ENCODE measurements at regions not wholly inside any gene's neighbourhood (a gene's known extent, or its start where the extent isn't known, plus 50 kb on each side); places are given as distances from the start of the nearest gene placed in this dataset.

DNA sequence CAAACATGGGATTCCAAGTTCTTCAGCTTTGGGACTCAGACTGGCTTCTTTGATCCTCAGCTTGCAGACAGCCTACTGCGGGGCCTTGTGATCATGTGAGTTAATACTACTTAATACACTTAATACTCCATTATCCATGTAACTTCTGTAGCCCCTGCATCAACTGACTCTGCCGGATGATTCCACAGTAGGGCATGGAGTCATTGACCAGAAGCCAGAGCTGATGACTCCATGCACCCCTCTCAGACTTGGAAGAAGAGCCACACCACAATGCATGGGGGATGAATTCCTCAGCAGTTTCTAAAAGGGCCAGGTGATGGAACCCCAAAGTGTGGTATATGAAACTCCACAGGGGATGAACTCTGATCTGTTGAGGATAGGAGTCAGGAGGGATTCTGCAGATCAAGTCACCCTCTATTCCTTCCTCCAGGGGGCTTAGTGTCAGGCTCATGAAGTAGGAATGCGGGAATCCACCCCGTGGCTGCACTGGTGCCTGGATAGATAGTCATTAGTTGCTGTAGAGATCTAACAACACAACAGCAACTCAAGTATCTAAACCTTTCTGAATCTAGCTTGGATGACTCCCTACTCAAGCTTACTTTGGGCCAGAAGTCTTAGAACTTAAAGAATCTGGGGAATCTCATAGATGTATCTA is 70.2 kb downstream of the GPR6 start:
- no peak overlapping the region for H2AFZ ChIP-seq
- ChIA-PET CTCF (no interaction called here), POLR2A (ENCODE audit: unreplicated experiment) (interaction anchor here (0.5 kb wide), 1 partner anchor 444 kb away, joined by 6 read pairs; no protein-coding TSS in a partner anchor)
- H4K20me1 ChIP-seq (ENCODE audit: insufficient read depth) = no peaks in the 10 kb centered on the region
- H3K36me3 ChIP-seq (ENCODE audit: low read depth) = no peaks in the 10 kb centered on the region
- peaks cover 25% of the 10 kb centered on the region for H3K27me3 ChIP-seq (ENCODE audit: insufficient read depth, low read depth)
- no peak overlapping the region for H3K4me3 ChIP-seq
- no peak overlapping the region for H3K4me2 ChIP-seq
- H3K27ac ChIP-seq = no peak overlapping the region
- H3K79me2 ChIP-seq (ENCODE audit: low read depth) = no peaks in the 10 kb centered on the region
- no peaks in the 10 kb centered on the region for H3K9me3 ChIP-seq (ENCODE audit: insufficient read depth, low read depth)
- H3K4me1 ChIP-seq (replicated peaks; ENCODE audit: insufficient read depth) = no peaks in the 10 kb centered on the region
- no peaks in the 10 kb centered on the region for H3F3A ChIP-seq (ENCODE audit: insufficient read depth, low read depth)
- intact Hi-C loops (cut with micrococcal nuclease; ENCODE audit: unreplicated experiment) = no loop called here
- TF ChIP-seq EZH2 (IDR thresholded peaks at IDR 0.05; ENCODE audit: low read depth) = no peak
- TF ChIP-seq, protein P1, sequence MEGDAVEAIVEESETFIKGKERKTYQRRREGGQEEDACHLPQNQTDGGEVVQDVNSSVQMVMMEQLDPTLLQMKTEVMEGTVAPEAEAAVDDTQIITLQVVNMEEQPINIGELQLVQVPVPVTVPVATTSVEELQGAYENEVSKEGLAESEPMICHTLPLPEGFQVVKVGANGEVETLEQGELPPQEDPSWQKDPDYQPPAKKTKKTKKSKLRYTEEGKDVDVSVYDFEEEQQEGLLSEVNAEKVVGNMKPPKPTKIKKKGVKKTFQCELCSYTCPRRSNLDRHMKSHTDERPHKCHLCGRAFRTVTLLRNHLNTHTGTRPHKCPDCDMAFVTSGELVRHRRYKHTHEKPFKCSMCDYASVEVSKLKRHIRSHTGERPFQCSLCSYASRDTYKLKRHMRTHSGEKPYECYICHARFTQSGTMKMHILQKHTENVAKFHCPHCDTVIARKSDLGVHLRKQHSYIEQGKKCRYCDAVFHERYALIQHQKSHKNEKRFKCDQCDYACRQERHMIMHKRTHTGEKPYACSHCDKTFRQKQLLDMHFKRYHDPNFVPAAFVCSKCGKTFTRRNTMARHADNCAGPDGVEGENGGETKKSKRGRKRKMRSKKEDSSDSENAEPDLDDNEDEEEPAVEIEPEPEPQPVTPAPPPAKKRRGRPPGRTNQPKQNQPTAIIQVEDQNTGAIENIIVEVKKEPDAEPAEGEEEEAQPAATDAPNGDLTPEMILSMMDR (conservative IDR thresholded peaks at IDR 0.05) = no peak
- peak in 1 of 2 experiments; percentile 28 for DNase-seq
- no peaks in the 10 kb centered on the region for H3K9me2 ChIP-seq (ENCODE audit: insufficient read depth)
- no TSS peak for BruUV-seq (replicated peaks)

DNA sequence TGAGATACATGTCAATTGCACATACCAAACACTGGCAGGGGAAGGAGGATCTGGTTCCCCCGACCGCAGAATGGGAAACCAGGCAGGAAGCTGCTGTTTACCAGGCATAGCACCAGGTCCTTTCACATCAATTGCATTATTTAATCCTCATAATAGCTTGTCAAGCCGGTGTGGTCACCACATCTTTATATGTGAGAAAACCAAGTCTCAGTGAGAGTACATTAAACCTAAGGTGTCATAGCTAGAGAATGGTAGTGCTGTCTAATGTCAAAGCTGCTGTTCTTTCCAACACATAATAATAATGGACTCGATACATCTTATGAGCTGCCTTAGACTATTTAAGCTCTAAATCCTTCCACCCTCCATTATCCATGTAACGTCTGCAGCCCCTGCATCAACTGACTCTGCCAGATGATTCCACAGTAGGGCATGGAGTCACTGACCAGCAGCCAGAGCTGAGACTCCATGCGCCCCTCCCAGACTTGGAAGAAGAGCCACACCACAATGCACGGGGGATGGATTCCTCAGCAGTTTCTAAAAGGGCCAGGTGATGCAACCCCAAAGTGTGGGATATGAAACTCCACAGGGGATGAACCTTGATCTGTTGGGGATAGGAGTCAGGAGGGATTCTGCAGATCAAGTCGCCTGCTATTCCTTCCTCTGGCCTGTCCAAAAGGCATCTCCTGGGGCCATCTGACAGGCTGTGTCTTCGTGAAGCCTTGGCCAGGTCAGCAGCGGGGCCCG is 71.8 kb downstream of the GPR6 start:
- H3K9me2 ChIP-seq (ENCODE audit: insufficient read depth) = no peaks in the 10 kb centered on the region
- peak in 1 of 2 experiments; percentile 17 for DNase-seq
- H3K36me3 ChIP-seq (ENCODE audit: low read depth) = no peaks in the 10 kb centered on the region
- H3K79me2 ChIP-seq (ENCODE audit: low read depth) = no peaks in the 10 kb centered on the region
- no peak overlapping the region for H2AFZ ChIP-seq
- no peak for TF ChIP-seq EZH2 (IDR thresholded peaks at IDR 0.05; ENCODE audit: low read depth)
- TF ChIP-seq, protein P1 (conservative IDR thresholded peaks at IDR 0.05) = no peak
- POLR2A ChIA-PET (ENCODE audit: unreplicated experiment) = interaction anchor here (0.7 kb wide), 1 partner anchor 12 kb away, joined by 7 read pairs; no protein-coding TSS in a partner anchor
- H3K4me1 ChIP-seq (replicated peaks; ENCODE audit: insufficient read depth) = no peaks in the 10 kb centered on the region
- H3K4me3 ChIP-seq = no peak overlapping the region
- H3K9me3 ChIP-seq (ENCODE audit: insufficient read depth, low read depth) = no peaks in the 10 kb centered on the region
- no peak overlapping the region for H3K27ac ChIP-seq
- BruUV-seq (replicated peaks) = no TSS peak
- CTCF ChIA-PET = interaction anchor here (0.9 kb wide), 1 partner anchor 10 kb away, joined by 3 read pairs; no protein-coding TSS in a partner anchor
- H4K20me1 ChIP-seq (ENCODE audit: insufficient read depth) = no peaks in the 10 kb centered on the region
- H3K27me3 ChIP-seq (ENCODE audit: insufficient read depth, low read depth) = peaks cover 25% of the 10 kb centered on the region
- H3F3A ChIP-seq (ENCODE audit: insufficient read depth, low read depth) = no peaks in the 10 kb centered on the region
- intact Hi-C loops (cut with micrococcal nuclease; ENCODE audit: unreplicated experiment) = loop anchor here (5.0 to 10.0 kb wide), 3 partner anchors 342 to 863 kb away; partner anchors contain the start of gene CD164
- no peak overlapping the region for H3K4me2 ChIP-seq
